Activated T-cell treated with anti-CD3 and anti-CD28 coated beads, Interleukin-2, amount 50 U/mL, for 72 hours (primary cell): ENCODE measurements at regions not wholly inside any gene's neighbourhood (a gene's known extent, or its start where the extent isn't known, plus 50 kb on each side); places are given as distances from the start of the nearest gene placed in this dataset.
"Not testable (repeated sequence)": the region's sequence is repeated elsewhere in the genome, so short reads cannot be mapped to it uniquely, and the experiment has no call there.

Experiments
- ATAC-seq, 2 donors: fragments of 150-1000 bp; cut with Tn5 transposase; replicated peaks in 1 of 2; 2 replicates each; pipeline ENCODE4 v1.10.0; 2021; ENCODE audit warnings: moderate library complexity in 2 of 2, mild to moderate bottlenecking in 1 of 2
- DNase-seq, 2 donors: peaks; one replicate each; pipeline ENCODE4 v3.0.0; 2021 to 2022; ENCODE audit warnings: mixed read lengths in 1 of 2
- H3K27ac Mint-ChIP-seq: one replicate; pipeline ENCODE4 v1.8.0; 2022; ENCODE audit warnings: mild to moderate bottlenecking, moderate library complexity, mixed read lengths
- H3K27me3 Mint-ChIP-seq: one replicate; pipeline ENCODE4 v1.8.0; 2022; ENCODE audit warnings: low read depth, mixed read lengths
- H3K36me3 Mint-ChIP-seq, 2 donors: one replicate each; pipeline ENCODE4 v1.8.0; 2022; ENCODE audit warnings: mixed read lengths in 2 of 2, mild to moderate bottlenecking in 1 of 2; ENCODE audit not compliant: insufficient read depth in 2 of 2
- H3K4me1 Mint-ChIP-seq: one replicate; pipeline ENCODE4 v1.8.0; 2022; ENCODE audit warnings: low read depth, mixed read lengths
- H3K4me3 Mint-ChIP-seq, 2 donors: one replicate each; pipeline ENCODE4 v1.8.0; 2022; ENCODE audit warnings: mild to moderate bottlenecking in 2 of 2, mixed read lengths in 2 of 2, moderate library complexity in 2 of 2
- H3K9me3 Mint-ChIP-seq, 2 donors: one replicate each; pipeline ENCODE4 v1.8.0; 2022; ENCODE audit warnings: mixed read lengths in 2 of 2

GRCh38 chr1:104294259-104294658 is 544.6 kb downstream of the AMY1C start:
- no peaks in the 10 kb centered on the region for H3K36me3 Mint-ChIP-seq
- H3K27ac Mint-ChIP-seq, result no peak overlapping the region
- peaks cover 3 to 10% of the 10 kb centered on the region in 2 donors for H3K9me3 Mint-ChIP-seq
- no peaks in the 10 kb centered on the region for H3K4me1 Mint-ChIP-seq
- DNase-seq (no peak), ATAC-seq (no peak)
- H3K27me3 Mint-ChIP-seq, result no peaks in the 10 kb centered on the region
- no peak overlapping the region for H3K4me3 Mint-ChIP-seq

DNA sequence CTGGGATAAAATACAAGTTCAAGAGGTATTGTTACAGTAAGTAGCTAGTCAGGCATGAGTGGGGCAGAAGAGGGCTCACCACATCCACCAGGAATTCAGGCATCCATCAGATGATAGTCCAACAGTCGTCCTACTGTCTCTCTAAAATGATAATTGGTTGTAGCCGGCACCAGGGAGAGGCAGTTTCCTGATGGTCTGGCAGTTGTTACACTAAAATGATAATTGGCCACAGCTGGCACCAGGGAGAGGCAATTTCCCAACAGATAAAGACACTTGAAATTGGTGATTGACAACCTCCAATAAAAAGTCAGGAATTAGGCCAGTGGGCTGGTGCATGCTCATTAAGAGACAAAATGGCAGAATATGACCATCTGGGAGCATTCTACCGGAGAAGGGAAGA is 545.8 kb downstream of the AMY1C start:
- no peak for ATAC-seq
- H3K4me1 Mint-ChIP-seq, result no peaks in the 10 kb centered on the region

GRCh38 chr1:104309673-104310072 is 560.0 kb downstream of the AMY1C start:
- Mint-ChIP-seq H3K27me3 (no peaks in the 10 kb centered on the region), H3K4me1 (no peaks in the 10 kb centered on the region), H3K9me3 (peaks cover 10 to 13% of the 10 kb centered on the region in 2 donors), H3K36me3 (no peaks in the 10 kb centered on the region), H3K27ac (no peak overlapping the region), H3K4me3 (no peak overlapping the region)
- no peak for DNase-seq
- ATAC-seq, result no peak

More for the DNA sequence above, 545.8 kb downstream of the AMY1C start:
- Mint-ChIP-seq H3K27me3 (no peaks in the 10 kb centered on the region), H3K36me3 (no peaks in the 10 kb centered on the region), H3K27ac (no peak overlapping the region), H3K9me3 (peaks cover 3 to 9% of the 10 kb centered on the region in 2 donors), H3K4me3 (no peak overlapping the region)
- DNase-seq, result no peak

DNA sequence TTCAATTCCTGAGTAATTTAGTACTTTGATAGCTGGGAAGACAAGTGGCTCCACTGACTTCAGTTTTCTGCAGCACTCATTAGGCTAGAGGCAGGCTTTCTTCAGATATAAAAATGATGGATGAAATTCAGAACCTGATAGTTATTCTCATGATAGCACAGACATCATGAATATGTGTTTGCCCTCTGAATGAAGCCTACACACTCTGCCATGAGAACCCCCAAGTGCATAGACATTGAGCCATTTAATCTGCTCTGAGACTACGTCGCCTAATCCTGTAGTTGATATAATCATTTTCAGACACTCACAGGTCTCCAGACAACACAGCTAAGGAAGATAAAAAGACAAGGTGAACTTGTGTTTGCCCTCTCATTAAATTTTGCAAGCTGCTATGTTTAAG is 566.1 kb downstream of the AMY1C start:
- H3K27ac Mint-ChIP-seq, result no peak overlapping the region
- H3K27me3 Mint-ChIP-seq, result no peaks in the 10 kb centered on the region
- ATAC-seq, result no peak
- DNase-seq, result no peak
- H3K36me3 Mint-ChIP-seq, result no peaks in the 10 kb centered on the region
- no peak overlapping the region for H3K4me3 Mint-ChIP-seq
- no peaks in the 10 kb centered on the region for H3K4me1 Mint-ChIP-seq
- peaks cover 8 to 12% of the 10 kb centered on the region in 2 donors for H3K9me3 Mint-ChIP-seq

GRCh38 chr1:104322131-104322530 is 572.4 kb downstream of the AMY1C start:
- Mint-ChIP-seq H3K4me1 (no peaks in the 10 kb centered on the region), H3K27me3 (no peaks in the 10 kb centered on the region), H3K4me3 (no peak overlapping the region), H3K27ac (no peak overlapping the region), H3K36me3 (no peaks in the 10 kb centered on the region), H3K9me3 (peaks cover 4 to 10% of the 10 kb centered on the region in 2 donors)
- DNase-seq, result no peak
- no peak for ATAC-seq

DNA sequence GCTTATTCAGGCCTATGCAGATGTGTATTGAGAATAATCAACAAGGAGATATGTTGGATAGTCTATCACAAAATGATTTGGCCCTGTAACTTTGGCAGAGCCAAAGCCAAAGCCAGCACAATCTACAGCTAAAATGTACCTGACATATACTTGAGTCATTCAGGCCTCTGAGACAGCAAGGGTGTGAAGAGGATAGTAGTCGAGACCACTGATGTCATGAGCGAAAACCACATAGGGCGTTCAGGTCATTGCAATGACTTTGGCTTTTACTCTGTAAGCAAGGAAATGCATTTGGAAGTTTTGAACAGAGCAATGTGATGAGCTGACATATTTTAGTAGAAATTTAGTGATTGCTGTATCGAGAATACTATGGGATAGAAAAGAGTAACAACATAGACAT is 579.6 kb downstream of the AMY1C start:
- Mint-ChIP-seq H3K9me3 (peaks cover 4 to 15% of the 10 kb centered on the region in 2 donors), H3K27me3 (no peaks in the 10 kb centered on the region), H3K4me1 (no peaks in the 10 kb centered on the region), H3K27ac (no peak overlapping the region), H3K36me3 (peaks cover 1 to 2% of the 10 kb centered on the region in 2 donors), H3K4me3 (no peak overlapping the region)
- ATAC-seq (no peak), DNase-seq (no peak)

DNA sequence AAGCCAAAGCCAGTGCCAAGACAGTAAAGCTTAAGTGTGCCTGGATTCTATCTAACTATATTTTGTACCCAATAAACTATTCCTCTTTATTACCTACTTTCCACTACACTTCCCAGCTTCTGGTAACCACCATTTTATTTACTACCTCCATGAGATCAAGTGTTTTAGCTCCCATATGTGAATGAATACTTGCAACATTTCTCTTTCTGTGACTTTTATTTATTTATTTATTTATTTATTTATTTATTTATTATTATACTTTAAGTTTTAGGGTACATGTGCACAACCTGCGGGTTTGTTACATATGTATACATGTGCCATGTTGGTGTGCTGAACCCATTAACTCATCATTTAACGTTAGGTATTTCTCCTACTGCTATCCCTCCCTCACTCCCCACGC is 582.1 kb downstream of the AMY1C start:
- no peaks in the 10 kb centered on the region for H3K4me1 Mint-ChIP-seq
- H3K36me3 Mint-ChIP-seq, result peaks cover 3% of the 10 kb centered on the region in 2 donors
- H3K4me3 Mint-ChIP-seq, result no peak overlapping the region
- H3K9me3 Mint-ChIP-seq, result peaks cover 13 to 24% of the 10 kb centered on the region in 2 donors
- ATAC-seq (no peak), DNase-seq (no peak)
- H3K27me3 Mint-ChIP-seq, result no peaks in the 10 kb centered on the region
- no peak overlapping the region for H3K27ac Mint-ChIP-seq

DNA sequence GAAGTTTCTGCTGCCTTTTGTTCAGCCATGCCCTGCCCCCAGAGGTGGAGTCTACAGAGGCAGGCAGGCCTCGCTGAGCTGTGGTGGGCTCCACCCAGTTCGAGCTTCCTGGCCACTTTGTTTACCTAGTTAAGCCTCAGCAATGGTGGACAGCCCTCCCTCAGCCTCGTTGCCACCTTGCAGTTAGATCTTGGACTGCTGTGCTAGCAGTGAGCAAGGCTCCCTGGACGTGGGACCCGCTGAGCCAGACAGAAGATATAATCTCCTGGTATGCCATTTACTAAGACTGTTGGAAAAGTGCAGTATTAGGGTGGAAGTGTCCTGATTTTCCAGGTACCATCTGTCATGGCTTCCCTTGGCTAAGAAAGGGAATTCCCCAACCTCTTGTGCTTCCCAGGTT is 588.2 kb downstream of the AMY1C start:
- H3K9me3 Mint-ChIP-seq, result peaks cover 18 to 25% of the 10 kb centered on the region in 2 donors
- H3K27ac Mint-ChIP-seq, ATAC-seq, H3K36me3 Mint-ChIP-seq, H3K27me3 Mint-ChIP-seq, H3K4me3 Mint-ChIP-seq, H3K4me1 Mint-ChIP-seq, DNase-seq: not testable (repeated sequence)

- H3K9me3 Mint-ChIP-seq, result peaks cover 11 to 18% of the 10 kb centered on the region in 2 donors
- peaks cover 2 to 3% of the 10 kb centered on the region in 2 donors for H3K36me3 Mint-ChIP-seq
- DNase-seq, result no peak
- no peak overlapping the region for H3K4me3 Mint-ChIP-seq
- ATAC-seq, result no peak
- no peaks in the 10 kb centered on the region for H3K4me1 Mint-ChIP-seq
- no peak overlapping the region for H3K27ac Mint-ChIP-seq
- H3K27me3 Mint-ChIP-seq, result no peaks in the 10 kb centered on the region
Observed at GRCh38 chr1:104341944-104342343, 592.2 kb downstream of the AMY1C start.

DNA sequence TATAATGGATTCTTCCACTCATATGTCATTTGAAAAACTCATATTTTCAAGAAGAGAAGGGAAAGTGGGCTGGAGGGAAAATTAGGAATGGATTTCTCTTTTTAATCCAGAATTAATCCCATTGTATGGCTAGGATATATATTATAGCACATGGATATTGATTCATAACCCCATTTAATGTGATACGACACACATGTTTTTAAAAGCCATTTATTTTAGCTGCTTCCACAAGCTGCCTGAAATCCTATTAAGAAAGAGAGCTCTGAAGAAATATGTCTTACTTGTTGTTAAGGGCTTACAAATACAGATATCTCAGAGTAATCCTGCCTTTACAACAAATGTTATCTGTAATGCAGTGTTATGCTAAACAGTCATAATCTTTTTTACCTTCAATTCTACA is 598.6 kb downstream of the AMY1C start:
- H3K9me3 Mint-ChIP-seq, result peaks cover under 1 to 7% of the 10 kb centered on the region in 2 donors
- no peak for DNase-seq
- H3K4me1 Mint-ChIP-seq, result no peaks in the 10 kb centered on the region
- H3K27ac Mint-ChIP-seq, result no peak overlapping the region
- peaks cover 0 to 1% of the 10 kb centered on the region in 2 donors for H3K36me3 Mint-ChIP-seq
- H3K4me3 Mint-ChIP-seq, result no peak overlapping the region
- no peaks in the 10 kb centered on the region for H3K27me3 Mint-ChIP-seq
- no peak for ATAC-seq

- no peak overlapping the region for H3K4me3 Mint-ChIP-seq
- ATAC-seq (no peak), DNase-seq (no peak)
- H3K27me3 Mint-ChIP-seq, result no peaks in the 10 kb centered on the region
- H3K9me3 Mint-ChIP-seq, result peaks cover 0 to 1% of the 10 kb centered on the region in 2 donors
- H3K27ac Mint-ChIP-seq, result no peak overlapping the region
- H3K36me3 Mint-ChIP-seq, result no peaks in the 10 kb centered on the region
- no peaks in the 10 kb centered on the region for H3K4me1 Mint-ChIP-seq
Observed at GRCh38 chr1:104353580-104353979, 603.9 kb downstream of the AMY1C start.

DNA sequence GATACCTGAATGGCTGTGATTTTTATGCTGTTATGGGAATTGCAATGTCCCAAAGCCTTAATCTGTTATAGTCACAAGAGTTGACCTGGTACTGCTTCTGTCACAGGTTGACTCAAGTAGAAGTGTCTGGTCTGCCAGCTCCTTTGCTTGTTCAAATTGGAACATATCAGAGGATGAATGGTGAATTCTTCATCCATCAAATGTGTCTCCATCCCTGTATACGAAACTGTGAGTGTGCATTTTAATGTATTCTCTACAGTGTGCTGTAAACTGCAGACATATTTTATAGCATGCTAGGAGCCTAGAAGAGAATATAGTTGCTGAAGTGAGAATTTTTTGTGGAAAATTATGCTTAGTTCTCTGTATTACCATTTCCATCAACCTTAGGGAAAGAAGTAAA is 608.4 kb downstream of the AMY1C start:
- Mint-ChIP-seq H3K4me3 (no peak overlapping the region), H3K27me3 (no peaks in the 10 kb centered on the region), H3K9me3 (peaks cover 1 to 5% of the 10 kb centered on the region in 2 donors), H3K4me1 (no peaks in the 10 kb centered on the region), H3K36me3 (no peaks in the 10 kb centered on the region), H3K27ac (no peak overlapping the region)
- ATAC-seq (no peak), DNase-seq (no peak)

- no peak for DNase-seq
- H3K9me3 Mint-ChIP-seq, result peaks cover 1 to 5% of the 10 kb centered on the region in 2 donors
Observed at GRCh38 chr1:104358621-104359020, 608.9 kb downstream of the AMY1C start.

DNA sequence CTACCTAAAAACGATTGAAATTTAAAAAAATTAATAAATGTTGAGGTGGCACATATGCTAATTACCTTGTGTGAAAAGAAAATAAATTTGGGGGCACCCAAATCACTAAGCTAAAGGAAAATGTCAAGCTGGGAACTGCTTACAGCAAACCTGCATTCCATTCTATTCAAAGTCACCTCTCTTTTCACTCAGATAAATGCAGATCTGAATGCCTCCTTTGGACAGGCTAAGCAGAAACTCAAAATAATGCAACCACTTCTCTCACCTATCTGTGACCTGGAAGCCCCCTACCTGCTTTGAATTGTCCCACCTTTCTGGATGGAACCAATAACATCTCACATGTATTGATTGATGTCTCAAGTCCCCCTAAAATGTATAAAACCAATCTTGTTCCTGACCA is 628.7 kb downstream of the AMY1C start:
- Mint-ChIP-seq H3K4me3 (no peak overlapping the region), H3K27ac (no peak overlapping the region), H3K4me1 (no peaks in the 10 kb centered on the region), H3K9me3 (peaks cover 10 to 11% of the 10 kb centered on the region in 2 donors), H3K36me3 (peaks cover 0 to 1% of the 10 kb centered on the region in 2 donors), H3K27me3 (no peaks in the 10 kb centered on the region)
- ATAC-seq, result no peak
- no peak for DNase-seq

More at GRCh38 chr1:104358621-104359020, 608.9 kb downstream of the AMY1C start:
- no peak for ATAC-seq
- Mint-ChIP-seq H3K27ac (no peak overlapping the region), H3K36me3 (no peaks in the 10 kb centered on the region), H3K4me3 (no peak overlapping the region), H3K4me1 (no peaks in the 10 kb centered on the region), H3K27me3 (no peaks in the 10 kb centered on the region)
